ENCODE measurements at regions not wholly inside any gene's neighbourhood (a gene's known extent, or its start where the extent isn't known, plus 50 kb on each side); places are given as distances from the start of the nearest gene placed in this dataset.

- Histone ChIP-seq H3K4me3 (ENCODE audit: low read depth in 1 of 2, low read length in 1 of 2) (no peak overlapping the region), H3K27ac (no peak overlapping the region), H3K36me3 (no peaks in the 10 kb centered on the region), H3K9me3 (no peaks in the 10 kb centered on the region), H3K4me1 (ENCODE audit: control insufficient read depth in 1 of 2, insufficient read depth in 1 of 2, low read depth in 1 of 2, low read length in 1 of 2) (no peaks in the 10 kb centered on the region), H3K27me3 (peaks cover 31% of the 10 kb centered on the region)
- no peak for TF ChIP-seq CTCF (IDR thresholded peaks at IDR 0.05)
These were observed 52.0 kb upstream of the BMP2 start for GRCh38 chr20:6715401-6715941.

GRCh38 chr20:6714279-6714711 is 53.2 kb upstream of the BMP2 start:
- TF ChIP-seq CTCF (IDR thresholded peaks at IDR 0.05) = no peak
- no peaks in the 10 kb centered on the region for H3K9me3 ChIP-seq
- no peaks in the 10 kb centered on the region for H3K4me1 ChIP-seq (ENCODE audit: control insufficient read depth in 1 of 2, insufficient read depth in 1 of 2, low read depth in 1 of 2, low read length in 1 of 2)
- H3K27me3 ChIP-seq = peaks cover 41% of the 10 kb centered on the region
- H3K36me3 ChIP-seq = no peaks in the 10 kb centered on the region
- H3K4me3 ChIP-seq (ENCODE audit: low read depth in 1 of 2, low read length in 1 of 2) = no peak overlapping the region
- no peak overlapping the region for H3K27ac ChIP-seq

- H3K4me1 ChIP-seq (ENCODE audit: control insufficient read depth in 1 of 2, insufficient read depth in 1 of 2, low read depth in 1 of 2, low read length in 1 of 2) = no peaks in the 10 kb centered on the region
- no peaks in the 10 kb centered on the region for H3K36me3 ChIP-seq
- no peaks in the 10 kb centered on the region for H3K9me3 ChIP-seq
- peaks cover 55% of the 10 kb centered on the region for H3K27me3 ChIP-seq
- H3K27ac ChIP-seq = no peak overlapping the region
- H3K4me3 ChIP-seq (ENCODE audit: low read depth in 1 of 2, low read length in 1 of 2) = no peak overlapping the region
- TF ChIP-seq CTCF (IDR thresholded peaks at IDR 0.05) = no peak
These were observed 55.4 kb upstream of the BMP2 start for GRCh38 chr20:6711951-6712649.

- Histone ChIP-seq H3K9me3 (no peaks in the 10 kb centered on the region), H3K36me3 (no peaks in the 10 kb centered on the region), H3K4me3 (ENCODE audit: low read depth in 1 of 2, low read length in 1 of 2) (no peak overlapping the region), H3K27me3 (peaks cover 50% of the 10 kb centered on the region), H3K4me1 (ENCODE audit: control insufficient read depth in 1 of 2, insufficient read depth in 1 of 2, low read depth in 1 of 2, low read length in 1 of 2) (no peaks in the 10 kb centered on the region), H3K27ac (no peak overlapping the region)
- TF ChIP-seq CTCF (IDR thresholded peaks at IDR 0.05) = no peak
These were observed 57.4 kb upstream of the BMP2 start for GRCh38 chr20:6709910-6710595.

- peaks cover 46% of the 10 kb centered on the region for H3K27me3 ChIP-seq
- TF ChIP-seq CTCF (IDR thresholded peaks at IDR 0.05) = no peak
- H3K4me3 ChIP-seq (ENCODE audit: low read depth in 1 of 2, low read length in 1 of 2) = no peak overlapping the region
- H3K27ac ChIP-seq = no peak overlapping the region
- no peaks in the 10 kb centered on the region for H3K36me3 ChIP-seq
- H3K4me1 ChIP-seq (ENCODE audit: control insufficient read depth in 1 of 2, insufficient read depth in 1 of 2, low read depth in 1 of 2, low read length in 1 of 2) = no peaks in the 10 kb centered on the region
- no peaks in the 10 kb centered on the region for H3K9me3 ChIP-seq
These were observed 59.5 kb upstream of the BMP2 start for GRCh38 chr20:6708010-6708409.

Data from neutrophil (primary cell).